ENCODE measurements at regions not wholly inside any gene's neighbourhood (a gene's known extent, or its start where the extent isn't known, plus 50 kb on each side); places are given as distances from the start of the nearest gene placed in this dataset.

DNA sequence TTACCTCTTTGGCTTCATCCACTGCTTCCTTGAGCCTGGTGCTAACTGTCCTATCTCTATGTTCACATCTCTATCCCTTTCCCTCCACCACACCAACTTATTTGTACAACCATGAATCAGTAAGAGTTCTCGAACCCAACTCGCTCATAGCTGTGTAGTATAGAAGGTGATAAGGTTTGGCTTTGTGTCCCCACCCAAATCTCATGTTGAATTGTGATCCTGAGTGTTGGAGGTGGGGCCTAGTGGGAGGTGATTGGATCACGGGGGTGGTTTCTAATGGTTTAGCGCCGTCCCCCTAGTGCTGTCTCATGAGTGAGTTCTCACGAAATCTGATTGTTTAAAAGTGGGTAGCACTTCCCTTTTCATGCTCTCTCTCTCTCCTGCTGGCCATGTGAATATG lies 235.6 kb upstream of the FMN2 start:
- Histone ChIP-seq H3K9ac (ENCODE audit: insufficient read depth in 1 of 2, low read length in 2 of 2) (no peak overlapping the region), H3K4me3 (no peak overlapping the region), H3K9me3 (ENCODE audit: control insufficient read depth in 4 of 4, insufficient read depth in 3 of 4, low read length in 3 of 4) (no peaks in the 10 kb centered on the region), H3K36me3 (ENCODE audit: control insufficient read depth in 4 of 4, insufficient read depth in 4 of 4, low read length in 4 of 4) (no peaks in the 10 kb centered on the region), H3K27me3 (ENCODE audit: control insufficient read depth in 3 of 3, insufficient read depth in 3 of 3, low read length in 2 of 3) (no peaks in the 10 kb centered on the region), H3K4me1 (ENCODE audit: control insufficient read depth in 5 of 5, insufficient read depth in 5 of 5, low read length in 5 of 5) (no peaks in the 10 kb centered on the region), H3K27ac (ENCODE audit: low read depth in 1 of 2, low read length in 1 of 2) (no peak overlapping the region)
- TF ChIP-seq, protein P1, sequence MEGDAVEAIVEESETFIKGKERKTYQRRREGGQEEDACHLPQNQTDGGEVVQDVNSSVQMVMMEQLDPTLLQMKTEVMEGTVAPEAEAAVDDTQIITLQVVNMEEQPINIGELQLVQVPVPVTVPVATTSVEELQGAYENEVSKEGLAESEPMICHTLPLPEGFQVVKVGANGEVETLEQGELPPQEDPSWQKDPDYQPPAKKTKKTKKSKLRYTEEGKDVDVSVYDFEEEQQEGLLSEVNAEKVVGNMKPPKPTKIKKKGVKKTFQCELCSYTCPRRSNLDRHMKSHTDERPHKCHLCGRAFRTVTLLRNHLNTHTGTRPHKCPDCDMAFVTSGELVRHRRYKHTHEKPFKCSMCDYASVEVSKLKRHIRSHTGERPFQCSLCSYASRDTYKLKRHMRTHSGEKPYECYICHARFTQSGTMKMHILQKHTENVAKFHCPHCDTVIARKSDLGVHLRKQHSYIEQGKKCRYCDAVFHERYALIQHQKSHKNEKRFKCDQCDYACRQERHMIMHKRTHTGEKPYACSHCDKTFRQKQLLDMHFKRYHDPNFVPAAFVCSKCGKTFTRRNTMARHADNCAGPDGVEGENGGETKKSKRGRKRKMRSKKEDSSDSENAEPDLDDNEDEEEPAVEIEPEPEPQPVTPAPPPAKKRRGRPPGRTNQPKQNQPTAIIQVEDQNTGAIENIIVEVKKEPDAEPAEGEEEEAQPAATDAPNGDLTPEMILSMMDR (IDR thresholded peaks at IDR 0.05; ENCODE audit: control extremely low read depth, extremely low read depth) = no peak
- DNase-seq = no peak
- WGBS, 2 donors = 76 to 80% methylated on average over 6 of the region's 6 CpGs
- no peak for ATAC-seq (ENCODE audit: insufficient read depth, low FRiP score)

DNA sequence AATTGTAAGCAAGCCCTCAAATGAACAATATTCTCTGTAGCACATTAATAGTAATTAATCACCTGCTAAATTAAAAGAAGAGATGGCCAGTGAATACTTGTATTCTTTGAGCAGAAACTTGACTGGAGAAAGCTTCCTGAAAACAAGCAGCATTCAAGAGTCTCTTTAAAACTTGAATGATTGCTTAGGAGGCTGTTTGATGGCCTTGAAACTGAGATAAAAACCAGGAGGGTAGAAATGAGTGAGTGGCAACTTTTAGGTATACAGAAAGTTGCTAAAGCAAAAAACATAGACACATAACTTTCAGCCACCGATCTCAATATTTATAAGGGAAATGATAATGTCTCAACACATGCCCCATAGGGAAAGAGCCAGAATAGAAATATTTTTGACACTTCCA lies 234.8 kb upstream of the FMN2 start:
- WGBS, 2 donors = 63 to 76% methylated on average over 1 of the region's 1 CpG
- Histone ChIP-seq H3K4me1 (ENCODE audit: control insufficient read depth in 5 of 5, insufficient read depth in 5 of 5, low read length in 5 of 5) (no peaks in the 10 kb centered on the region), H3K9ac (ENCODE audit: insufficient read depth in 1 of 2, low read length in 2 of 2) (no peak overlapping the region), H3K27ac (ENCODE audit: low read depth in 1 of 2, low read length in 1 of 2) (no peak overlapping the region), H3K36me3 (ENCODE audit: control insufficient read depth in 4 of 4, insufficient read depth in 4 of 4, low read length in 4 of 4) (no peaks in the 10 kb centered on the region), H3K4me3 (no peak overlapping the region), H3K27me3 (ENCODE audit: control insufficient read depth in 3 of 3, insufficient read depth in 3 of 3, low read length in 2 of 3) (no peaks in the 10 kb centered on the region), H3K9me3 (ENCODE audit: control insufficient read depth in 4 of 4, insufficient read depth in 3 of 4, low read length in 3 of 4) (no peaks in the 10 kb centered on the region)
- TF ChIP-seq, protein P1 (IDR thresholded peaks at IDR 0.05; ENCODE audit: control extremely low read depth, extremely low read depth) = no peak
- ATAC-seq (ENCODE audit: insufficient read depth, low FRiP score) (no peak), DNase-seq (no peak)

DNA sequence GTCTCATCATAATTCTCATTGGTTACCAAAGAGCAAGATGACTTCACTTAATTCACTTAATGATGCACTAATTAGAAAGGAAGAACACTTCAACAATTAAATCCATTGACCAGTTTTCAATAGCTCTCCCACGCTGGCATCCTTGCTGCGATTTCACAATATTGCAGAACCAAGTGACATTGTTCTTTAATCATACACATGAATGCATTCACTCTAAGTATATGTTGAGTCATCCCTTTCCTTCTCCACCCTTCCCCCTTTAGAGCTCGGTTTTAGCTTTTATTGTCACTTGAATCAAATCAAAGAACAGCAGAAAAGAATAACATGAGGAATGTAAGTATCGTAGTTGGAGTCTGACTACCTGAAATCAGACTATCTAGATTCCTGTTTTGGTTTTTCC lies 233.6 kb upstream of the FMN2 start:
- ATAC-seq (ENCODE audit: insufficient read depth, low FRiP score) (no peak), DNase-seq (no peak)
- no peaks in the 10 kb centered on the region for H3K36me3 ChIP-seq (ENCODE audit: control insufficient read depth in 4 of 4, insufficient read depth in 4 of 4, low read length in 4 of 4)
- TF ChIP-seq, protein P1 (IDR thresholded peaks at IDR 0.05; ENCODE audit: control extremely low read depth, extremely low read depth) = no peak
- H3K9ac ChIP-seq (ENCODE audit: insufficient read depth in 1 of 2, low read length in 2 of 2) = no peak overlapping the region
- H3K27me3 ChIP-seq (ENCODE audit: control insufficient read depth in 3 of 3, insufficient read depth in 3 of 3, low read length in 2 of 3) = no peaks in the 10 kb centered on the region
- no peak overlapping the region for H3K4me3 ChIP-seq
- H3K27ac ChIP-seq (ENCODE audit: low read depth in 1 of 2, low read length in 1 of 2) = no peak overlapping the region
- 39 to 53% methylated on average over 4 of the region's 4 CpGs for WGBS, 2 donors
- no peaks in the 10 kb centered on the region for H3K9me3 ChIP-seq (ENCODE audit: control insufficient read depth in 4 of 4, insufficient read depth in 3 of 4, low read length in 3 of 4)
- H3K4me1 ChIP-seq (ENCODE audit: control insufficient read depth in 5 of 5, insufficient read depth in 5 of 5, low read length in 5 of 5) = no peaks in the 10 kb centered on the region

DNA sequence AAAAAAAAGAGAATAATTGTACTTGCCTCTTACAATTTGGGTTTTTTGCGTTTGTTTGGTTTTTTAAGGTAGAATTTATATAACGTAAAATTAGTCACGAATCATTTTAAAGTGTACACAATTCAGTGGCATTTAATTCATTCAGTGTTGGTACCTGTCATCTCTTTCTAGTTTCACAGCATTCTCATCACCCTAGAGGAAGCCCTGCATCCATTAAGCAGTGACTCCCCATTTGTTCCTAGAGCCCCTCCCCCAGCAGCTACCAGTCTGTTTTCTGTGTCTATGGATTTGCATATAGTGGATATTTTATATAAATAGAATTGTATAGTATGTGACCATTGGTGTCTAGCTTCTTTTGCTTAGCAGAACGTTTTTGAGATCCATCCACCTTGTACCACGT lies 233.2 kb upstream of the FMN2 start:
- Histone ChIP-seq H3K27ac (ENCODE audit: low read depth in 1 of 2, low read length in 1 of 2) (no peak overlapping the region), H3K4me3 (no peak overlapping the region), H3K9ac (ENCODE audit: insufficient read depth in 1 of 2, low read length in 2 of 2) (no peak overlapping the region), H3K9me3 (ENCODE audit: control insufficient read depth in 4 of 4, insufficient read depth in 3 of 4, low read length in 3 of 4) (peaks cover 0 to 2% (median 0%) of the 10 kb centered on the region in 4 donors), H3K27me3 (ENCODE audit: control insufficient read depth in 3 of 3, insufficient read depth in 3 of 3, low read length in 2 of 3) (no peaks in the 10 kb centered on the region), H3K4me1 (ENCODE audit: control insufficient read depth in 5 of 5, insufficient read depth in 5 of 5, low read length in 5 of 5) (no peaks in the 10 kb centered on the region), H3K36me3 (ENCODE audit: control insufficient read depth in 4 of 4, insufficient read depth in 4 of 4, low read length in 4 of 4) (no peaks in the 10 kb centered on the region)
- ATAC-seq (ENCODE audit: insufficient read depth, low FRiP score) = no peak
- DNase-seq = no peak
- TF ChIP-seq, protein P1 (IDR thresholded peaks at IDR 0.05; ENCODE audit: control extremely low read depth, extremely low read depth) = no peak
- WGBS, 2 donors = 95 to 96% methylated on average over 5 of the region's 5 CpGs

Measured in lung (tissue), 11 donors.